ENCODE measurements at regions not wholly inside any gene's neighbourhood (a gene's known extent, or its start where the extent isn't known, plus 50 kb on each side); places are given as distances from the start of the nearest gene placed in this dataset.

GRCh38 chr2:78908973-78909372 is 116.5 kb upstream of the REG3G start:
- no peaks in the 10 kb centered on the region for H3K9me3 ChIP-seq (ENCODE audit: low read length)
- no peak overlapping the region for H3K9ac ChIP-seq (ENCODE audit: low read length)
- H3K27ac ChIP-seq (ENCODE audit: low read depth, low read length, poor library complexity, severe bottlenecking): no peak overlapping the region
- no peaks in the 10 kb centered on the region for H3K9me2 ChIP-seq (ENCODE audit: low read depth, low read length)
- no peak overlapping the region for H3K4me3 ChIP-seq (ENCODE audit: low read depth, low read length, poor library complexity, severe bottlenecking)
- no peaks in the 10 kb centered on the region for H4K20me1 ChIP-seq (ENCODE audit: insufficient read depth, low read length)
- H3K79me2 ChIP-seq (ENCODE audit: insufficient read depth, low read length): no peaks in the 10 kb centered on the region
- no peaks in the 10 kb centered on the region for H3K36me3 ChIP-seq (ENCODE audit: insufficient read depth, low read length)
- no peak for TF ChIP-seq CTCF (IDR thresholded peaks at IDR 0.05; ENCODE audit: low read length)
- no peak for TF ChIP-seq EZH2 (IDR thresholded peaks at IDR 0.05; ENCODE audit: borderline replicate concordance, low read length)
- H3K4me2 ChIP-seq (ENCODE audit: low read length): no peak overlapping the region
- no peaks in the 10 kb centered on the region for H3K27me3 ChIP-seq (ENCODE audit: insufficient read depth, low read length)
- H2AFZ ChIP-seq (ENCODE audit: low read length): no peak overlapping the region
- H3F3A ChIP-seq (ENCODE audit: insufficient read depth, low read length): no peaks in the 10 kb centered on the region
- H3K4me1 ChIP-seq (ENCODE audit: insufficient read depth, low read length, severe bottlenecking): no peaks in the 10 kb centered on the region

- Histone ChIP-seq H3K9me3 (ENCODE audit: low read length) (no peaks in the 10 kb centered on the region), H3K9me2 (ENCODE audit: low read depth, low read length) (no peaks in the 10 kb centered on the region), H3K27me3 (ENCODE audit: insufficient read depth, low read length) (no peaks in the 10 kb centered on the region), H3K27ac (ENCODE audit: low read depth, low read length, poor library complexity, severe bottlenecking) (no peak overlapping the region), H3K4me1 (ENCODE audit: insufficient read depth, low read length, severe bottlenecking) (no peaks in the 10 kb centered on the region), H4K20me1 (ENCODE audit: insufficient read depth, low read length) (no peaks in the 10 kb centered on the region), H3F3A (ENCODE audit: insufficient read depth, low read length) (no peaks in the 10 kb centered on the region), H3K4me2 (ENCODE audit: low read length) (no peak overlapping the region), H2AFZ (ENCODE audit: low read length) (no peak overlapping the region), H3K79me2 (ENCODE audit: insufficient read depth, low read length) (no peaks in the 10 kb centered on the region), H3K4me3 (ENCODE audit: low read depth, low read length, poor library complexity, severe bottlenecking) (no peak overlapping the region), H3K36me3 (ENCODE audit: insufficient read depth, low read length) (no peaks in the 10 kb centered on the region), H3K9ac (ENCODE audit: low read length) (no peak overlapping the region)
- TF ChIP-seq EZH2 (IDR thresholded peaks at IDR 0.05; ENCODE audit: borderline replicate concordance, low read length) (no peak), CTCF (IDR thresholded peaks at IDR 0.05; ENCODE audit: low read length) (no peak)
Observed at GRCh38 chr2:78910376-78910775, 115.1 kb upstream of the REG3G start.

- no peak for TF ChIP-seq CTCF (IDR thresholded peaks at IDR 0.05; ENCODE audit: low read length)
- TF ChIP-seq EZH2 (IDR thresholded peaks at IDR 0.05; ENCODE audit: borderline replicate concordance, low read length): no peak
- no peaks in the 10 kb centered on the region for H3K4me1 ChIP-seq (ENCODE audit: insufficient read depth, low read length, severe bottlenecking)
- no peaks in the 10 kb centered on the region for H3K27me3 ChIP-seq (ENCODE audit: insufficient read depth, low read length)
- no peak overlapping the region for H2AFZ ChIP-seq (ENCODE audit: low read length)
- H3K36me3 ChIP-seq (ENCODE audit: insufficient read depth, low read length): no peaks in the 10 kb centered on the region
- H4K20me1 ChIP-seq (ENCODE audit: insufficient read depth, low read length): no peaks in the 10 kb centered on the region
- no peak overlapping the region for H3K27ac ChIP-seq (ENCODE audit: low read depth, low read length, poor library complexity, severe bottlenecking)
- no peaks in the 10 kb centered on the region for H3K9me3 ChIP-seq (ENCODE audit: low read length)
- no peaks in the 10 kb centered on the region for H3F3A ChIP-seq (ENCODE audit: insufficient read depth, low read length)
- H3K4me2 ChIP-seq (ENCODE audit: low read length): no peak overlapping the region
- H3K4me3 ChIP-seq (ENCODE audit: low read depth, low read length, poor library complexity, severe bottlenecking): no peak overlapping the region
- H3K9ac ChIP-seq (ENCODE audit: low read length): no peak overlapping the region
- H3K79me2 ChIP-seq (ENCODE audit: insufficient read depth, low read length): no peaks in the 10 kb centered on the region
- H3K9me2 ChIP-seq (ENCODE audit: low read depth, low read length): no peaks in the 10 kb centered on the region
Observed at GRCh38 chr2:78913257-78913656, 112.2 kb upstream of the REG3G start.

Measured in OCI-LY1 (cell line).